ENCODE measurements at regions not wholly inside any gene's neighbourhood (a gene's known extent, or its start where the extent isn't known, plus 50 kb on each side); places are given as distances from the start of the nearest gene placed in this dataset.

GRCh38 chr12:81022531-81022930 is 55.3 kb upstream of the ACSS3 start:
- no peak for DNase-seq

DNA sequence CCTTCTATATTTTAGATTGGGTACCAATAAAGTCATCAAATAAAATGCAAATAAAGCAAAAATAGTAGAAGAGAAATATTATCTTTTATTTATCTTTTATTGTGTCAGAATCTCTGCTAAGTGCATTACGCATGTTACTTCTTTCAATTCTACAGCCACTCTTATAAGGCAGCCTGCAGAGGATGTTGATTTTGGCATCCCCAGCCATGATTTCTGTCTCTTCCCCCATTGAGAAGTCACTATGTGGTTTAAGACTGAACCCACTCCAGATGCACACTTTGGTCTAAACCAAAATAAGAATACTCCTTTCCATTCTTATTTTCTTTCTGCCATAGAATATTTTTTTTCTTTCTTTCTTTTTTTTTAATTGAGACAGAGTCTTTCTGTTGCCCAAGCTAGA is 56.0 kb upstream of the ACSS3 start:
- DNase-seq, result no peak

DNA sequence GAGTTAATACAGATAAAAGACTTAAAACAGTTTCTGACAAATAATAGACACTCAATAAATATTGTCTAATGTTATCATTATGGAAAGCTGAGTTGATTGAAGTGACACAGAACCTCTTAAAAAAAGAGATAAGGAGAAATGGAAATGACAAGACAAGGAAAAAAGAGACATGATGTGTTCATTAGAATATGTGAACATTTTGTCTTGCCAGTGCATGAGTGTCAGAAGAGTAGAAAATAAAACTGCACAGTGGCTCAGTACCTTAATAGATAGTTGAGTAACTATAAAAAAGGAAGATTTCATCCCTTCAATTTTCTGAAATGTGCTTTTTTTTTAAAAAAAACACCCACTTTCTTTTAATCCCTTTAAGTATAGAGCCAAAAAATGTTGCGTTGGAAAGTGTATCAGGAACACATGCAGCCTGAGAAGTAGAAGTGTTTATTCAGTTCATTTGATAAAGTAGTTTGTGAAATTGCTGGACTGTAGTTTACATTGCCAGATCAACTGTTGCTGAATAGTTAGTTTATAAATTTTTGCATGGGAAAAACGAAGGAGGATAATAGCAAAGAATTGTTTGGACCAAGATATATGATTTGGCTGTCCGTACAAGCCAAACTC is 56.6 kb upstream of the ACSS3 start:
- DNase-seq, result no peak

DNA sequence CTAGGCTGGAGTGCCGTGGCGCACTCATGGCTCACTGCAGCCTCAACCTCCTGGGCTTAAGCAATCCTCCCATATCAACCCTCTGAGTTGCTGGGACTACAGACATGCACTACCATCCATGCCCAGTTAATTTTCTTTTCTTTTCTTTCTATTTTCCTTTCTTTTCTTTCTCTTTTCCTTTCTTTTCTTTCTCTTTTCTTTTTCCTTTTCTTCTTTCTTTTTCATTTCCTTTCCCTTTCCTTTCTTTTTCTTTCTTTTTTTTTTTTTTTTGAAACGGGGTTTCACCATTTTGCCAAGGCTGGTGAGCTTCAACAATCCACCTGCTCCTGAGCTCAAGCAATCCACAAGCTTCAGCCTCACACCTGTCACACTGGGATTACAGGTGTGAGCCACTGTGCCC is 60.1 kb upstream of the ACSS3 start:
- DNase-seq, result no peak

DNA sequence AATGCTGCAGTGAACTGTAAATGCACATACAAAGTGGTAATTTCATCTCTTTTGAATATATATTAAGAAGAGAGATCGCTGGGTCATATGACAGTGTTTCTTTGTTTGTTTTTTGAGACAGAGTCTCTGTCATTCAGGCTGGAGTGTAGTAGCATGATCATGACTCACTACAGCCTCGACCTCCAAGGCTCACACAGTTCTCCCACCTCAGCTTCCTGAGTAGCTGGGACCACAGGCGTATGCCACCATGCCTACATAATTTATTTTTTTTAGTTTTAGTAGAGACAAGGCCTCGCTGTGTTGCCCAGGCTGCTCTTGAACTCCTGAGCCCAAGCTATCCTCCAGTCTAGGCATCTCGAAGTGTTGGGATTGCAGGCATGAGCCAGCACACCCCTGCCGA is 62.4 kb upstream of the ACSS3 start:
- DNase-seq, result no peak

- DNase-seq, result no peak
Observed at GRCh38 chr12:81010641-81011040, 67.2 kb upstream of the ACSS3 start.

DNA sequence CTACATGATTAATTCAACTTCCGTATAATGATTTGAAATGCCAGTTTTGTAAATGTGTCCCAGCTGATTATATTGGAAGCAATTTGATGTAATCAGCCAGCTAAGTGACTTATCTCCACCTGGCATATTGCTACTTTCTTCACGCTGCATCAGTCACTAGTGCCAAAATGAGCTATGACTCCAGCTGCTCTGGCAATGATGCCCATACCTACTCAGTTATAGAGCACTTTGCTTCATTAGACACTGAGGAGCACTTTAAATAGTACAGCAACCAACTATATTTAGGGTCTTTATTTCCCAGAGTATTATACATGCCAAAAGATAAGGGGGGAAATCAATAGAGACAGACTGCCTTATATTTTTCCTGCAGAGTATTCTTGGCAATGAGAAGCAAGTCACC is 67.9 kb upstream of the LIN7A start:
- DNase-seq, result peak; percentile 11

GRCh38 chr12:81000831-81001230 is 63.1 kb upstream of the LIN7A start:
- no peak for DNase-seq

DNA sequence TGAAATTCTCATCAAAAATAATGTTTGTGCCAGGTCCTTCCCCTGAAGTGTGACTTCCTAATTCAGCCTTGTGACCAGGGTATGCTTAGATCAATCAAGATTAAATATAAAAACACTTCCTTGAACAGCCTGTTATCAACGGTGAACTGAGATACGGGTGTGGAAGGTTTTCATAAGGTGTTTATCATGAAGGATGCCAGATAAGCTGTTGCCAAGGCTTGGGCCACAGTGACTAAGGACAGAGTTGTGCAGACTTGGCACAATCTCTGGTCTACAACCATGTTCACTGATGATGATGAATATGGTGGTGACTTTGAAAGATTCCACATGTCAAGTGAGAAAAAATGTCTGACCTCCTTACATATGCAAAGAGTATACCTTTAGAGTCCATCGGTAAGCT is 51.3 kb upstream of the LIN7A start:
- DNase-seq, result no peak

Data from NCI-H2081 treated with DMSO at 0.1 percent for 48 hours (cell line).